A673 (cell line): ENCODE measurements at regions not wholly inside any gene's neighbourhood (a gene's known extent, or its start where the extent isn't known, plus 50 kb on each side); places are given as distances from the start of the nearest gene placed in this dataset.

Source experiments
- BruUV-seq: library from RNA; stranded (reverse); fragments of 400-500 nt; replicated peaks from 2 replicates; lab custom pipeline; 2021; lab: Mats Ljungman, UMichigan
- CTCF ChIA-PET: fragments of 300-600 bp; sonication (Branson Sonifier 250); formaldehyde crosslinking; loops from one replicate; lab custom pipeline; 2022; ENCODE audit warnings: antibody characterized with exemption; lab: Charles Lee
- POLR2A ChIA-PET: fragments of 300-600 bp; sonication (Branson Sonifier 250); formaldehyde crosslinking; loops from one replicate; lab custom pipeline; 2022; ENCODE audit warnings: antibody characterized with exemption; ENCODE audit not compliant: low non-redundant PET; lab: Charles Lee
- DNase-seq: peaks from one replicate; pipeline ENCODE4 v3.0.0-alpha.2; 2015; ENCODE audit warnings: low spot score
- H3K27ac ChIP-seq: fragments of 200-600 bp; sonication (generic); 2 replicates; pipeline ENCODE4 v1.5.1; 2016; ENCODE audit warnings: mixed run types, low read depth, mild to moderate bottlenecking, mixed read lengths, antibody characterized with exemption, low read length; ENCODE audit not compliant: poor library complexity, severe bottlenecking
- H3K27me3 ChIP-seq: fragments of 200-600 bp; sonication (generic); replicated peaks from 2 replicates; pipeline ENCODE4 v1.6.1; 2017; ENCODE audit warnings: mixed run types, low read depth, mild to moderate bottlenecking, mixed read lengths, antibody characterized with exemption, low read length; ENCODE audit not compliant: insufficient read depth, poor library complexity
- H3K36me3 ChIP-seq: fragments of 200-600 bp; sonication (generic); 2 replicates; pipeline ENCODE4 v1.6.1; 2016; ENCODE audit warnings: mixed run types, mild to moderate bottlenecking, mixed read lengths, antibody characterized with exemption, low read length; ENCODE audit not compliant: insufficient read depth, poor library complexity, severe bottlenecking
- H3K4me1 ChIP-seq: fragments of 200-600 bp; sonication (generic); 2 replicates; pipeline ENCODE4 v1.6.1; 2017; ENCODE audit warnings: mixed run types, mild to moderate bottlenecking, mixed read lengths, antibody characterized with exemption, low read length; ENCODE audit not compliant: insufficient read depth, poor library complexity, severe bottlenecking
- H3K4me3 ChIP-seq: fragments of 200-600 bp; sonication (generic); 2 replicates; pipeline ENCODE4 v1.5.1; 2016; ENCODE audit warnings: low read depth, mixed run types, mild to moderate bottlenecking, mixed read lengths, low read length; ENCODE audit not compliant: poor library complexity, severe bottlenecking
- H3K9me3 ChIP-seq: fragments of 200-600 bp; sonication (generic); 2 replicates; pipeline ENCODE4 v1.6.1; 2016; ENCODE audit warnings: mixed run types, low read depth, mild to moderate bottlenecking, mixed read lengths, antibody characterized with exemption, low read length; ENCODE audit not compliant: poor library complexity, severe bottlenecking
- CTCF ChIP-seq: fragments of 300-800, 200-600 bp; sonication (generic); conservative IDR thresholded peaks from 2 replicates; pipeline ENCODE4 v1.5.1; 2017; ENCODE audit warnings: low read depth, mild to moderate bottlenecking, antibody characterized with exemption, low read length, moderate library complexity, mixed read lengths
- EZH2 ChIP-seq: fragments of 200-600 bp; sonication (generic); IDR thresholded peaks from 2 replicates; pipeline ENCODE4 v1.6.1; 2017; ENCODE audit warnings: borderline replicate concordance, low read depth, mild to moderate bottlenecking, mixed read lengths, antibody characterized with exemption, low read length; ENCODE audit not compliant: poor library complexity, severe bottlenecking
- intact Hi-C: fragments of 100-400 bp; cut with micrococcal nuclease; formaldehyde crosslinking; loops from one replicate; pipeline ENCODE4 v1.10.0; 2022; ENCODE audit not compliant: unreplicated experiment

- intact Hi-C loops: no loop called here
- Histone ChIP-seq H3K4me3 (no peak overlapping the region), H3K36me3 (no peaks in the 10 kb centered on the region), H3K27me3 (no peaks in the 10 kb centered on the region), H3K27ac (no peak overlapping the region), H3K9me3 (no peaks in the 10 kb centered on the region), H3K4me1 (no peaks in the 10 kb centered on the region)
- no TSS peak for BruUV-seq
- POLR2A ChIA-PET: no interaction called here
- DNase-seq: no peak
- no peak for TF ChIP-seq EZH2
- no peak for TF ChIP-seq CTCF
- CTCF ChIA-PET: no interaction called here
Observed at GRCh38 chr3:78116874-78117273, 1077.0 kb downstream of the ROBO2 start.

- POLR2A ChIA-PET: no interaction called here
- no peak overlapping the region for H3K27ac ChIP-seq
- intact Hi-C loops: no loop called here
- no peaks in the 10 kb centered on the region for H3K36me3 ChIP-seq
- TF ChIP-seq EZH2: no peak
- TF ChIP-seq CTCF: no peak
- H3K27me3 ChIP-seq: no peaks in the 10 kb centered on the region
- BruUV-seq: no TSS peak
- DNase-seq: no peak
- H3K9me3 ChIP-seq: no peaks in the 10 kb centered on the region
- no peak overlapping the region for H3K4me3 ChIP-seq
- CTCF ChIA-PET: no interaction called here
- H3K4me1 ChIP-seq: no peaks in the 10 kb centered on the region
Observed at GRCh38 chr3:78123058-78123457, 1083.2 kb downstream of the ROBO2 start.

GRCh38 chr3:78129707-78130106, 1089.8 kb downstream of the ROBO2 start:
- intact Hi-C loops: no loop called here
- no TSS peak for BruUV-seq
- TF ChIP-seq CTCF (no peak), EZH2 (no peak)

More at GRCh38 chr3:78129707-78130106, 1089.8 kb downstream of the ROBO2 start:
- Histone ChIP-seq H3K27me3 (no peaks in the 10 kb centered on the region), H3K27ac (no peak overlapping the region), H3K4me1 (no peaks in the 10 kb centered on the region), H3K36me3 (no peaks in the 10 kb centered on the region), H3K4me3 (no peak overlapping the region), H3K9me3 (no peaks in the 10 kb centered on the region)
- POLR2A ChIA-PET: no interaction called here
- CTCF ChIA-PET: no interaction called here
- no peak for DNase-seq
